ENCODE measurements at regions not wholly inside any gene's neighbourhood (a gene's known extent, or its start where the extent isn't known, plus 50 kb on each side); places are given as distances from the start of the nearest gene placed in this dataset.

DNA sequence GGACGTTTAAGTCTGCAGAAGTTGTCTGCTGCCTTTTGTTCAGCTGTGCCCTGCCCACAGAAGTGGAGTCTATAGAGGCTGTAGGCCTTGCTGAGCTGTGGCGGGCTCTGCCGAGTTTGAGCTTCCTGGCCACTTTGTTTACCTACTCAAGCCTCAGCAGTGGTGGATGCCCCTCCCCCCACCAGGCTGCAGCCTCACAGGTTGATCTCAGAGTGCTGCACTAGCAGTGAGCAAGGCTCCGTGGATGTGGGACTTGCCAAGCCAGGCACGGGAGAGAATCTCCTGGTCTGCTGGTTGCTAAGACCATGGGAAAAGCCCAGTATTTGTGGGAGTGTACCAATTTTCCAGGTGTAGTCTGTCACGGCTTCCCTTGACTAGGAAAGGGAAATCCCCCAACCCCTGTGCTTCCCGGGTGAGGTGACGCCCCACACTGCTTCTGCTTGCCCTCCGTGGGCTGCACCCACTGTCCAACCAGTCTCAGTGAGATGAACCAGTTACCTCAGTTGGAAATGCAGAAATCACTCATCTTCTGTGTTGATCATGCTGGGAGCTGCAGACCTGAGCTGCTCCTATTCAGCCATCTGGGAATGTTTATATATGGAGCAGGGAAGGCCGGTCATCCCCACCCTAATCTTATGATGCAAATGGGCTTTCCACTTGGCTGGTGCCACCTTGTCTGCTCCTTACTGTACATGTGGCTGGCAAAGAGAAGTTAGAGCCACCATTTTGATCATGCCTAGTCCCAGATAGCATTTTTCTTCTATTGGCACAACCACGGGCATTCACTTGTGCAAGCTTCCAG lies 156.9 kb upstream of the ITGA6 start:
- no peaks in the 10 kb centered on the region for H3K79me1 ChIP-seq (ENCODE audit: low read length)
- H3K18ac ChIP-seq (ENCODE audit: low read length): no peak overlapping the region
- H2AK5ac ChIP-seq (ENCODE audit: low read length): no peak overlapping the region
- no peaks in the 10 kb centered on the region for H3K27me3 ChIP-seq (ENCODE audit: insufficient read depth, low read length)
- no peak overlapping the region for H3K27ac ChIP-seq (ENCODE audit: low read depth, low read length)
- H3K4me2 ChIP-seq (ENCODE audit: low read length): no peak overlapping the region
- H4K8ac ChIP-seq (ENCODE audit: low read depth, low read length): peak overlapping the region; percentile 13
- H3K9ac ChIP-seq (ENCODE audit: low read length): no peak overlapping the region
- H4K12ac ChIP-seq (ENCODE audit: low read depth, low read length): no peak overlapping the region
- no peak overlapping the region for H3K14ac ChIP-seq (ENCODE audit: low read length)
- H3K9me3 ChIP-seq (ENCODE audit: insufficient read depth, low read depth, low read length): no peaks in the 10 kb centered on the region
- DNase-seq: no peak
- no peak overlapping the region for H2BK12ac ChIP-seq (ENCODE audit: low read length)
- peaks cover 0 to 4% of the 10 kb centered on the region in 2 experiments for H3K4me1 ChIP-seq (ENCODE audit: control insufficient read depth in 1 of 2, insufficient read depth in 2 of 2, low read length in 2 of 2)
- H3K4me3 ChIP-seq (ENCODE audit: low read depth, low read length): no peak overlapping the region
- no peak overlapping the region for H3K4ac ChIP-seq (ENCODE audit: low read depth, low read length)
- H4K91ac ChIP-seq (ENCODE audit: low read depth, low read length): no peak overlapping the region
- no peak overlapping the region for H3K23ac ChIP-seq (ENCODE audit: low read length)
- H2BK5ac ChIP-seq (ENCODE audit: low read depth, low read length, poor library complexity): no peak overlapping the region
- H2AFZ ChIP-seq (ENCODE audit: insufficient read depth, low read length, poor library complexity): no peak overlapping the region
- no peaks in the 10 kb centered on the region for H3K79me2 ChIP-seq (ENCODE audit: control insufficient read depth, insufficient read depth, low read length, poor library complexity)
- no peak overlapping the region for H2BK120ac ChIP-seq (ENCODE audit: insufficient read depth, low read length, poor library complexity)
- no CpG with 5 or more reads among the region's 11 CpGs for WGBS (ENCODE audit: extremely low coverage, insufficient coverage, insufficient read length)
- H3K36me3 ChIP-seq (ENCODE audit: control insufficient read depth in 1 of 2, insufficient read depth in 2 of 2, low read length in 2 of 2): no peaks in the 10 kb centered on the region

DNA sequence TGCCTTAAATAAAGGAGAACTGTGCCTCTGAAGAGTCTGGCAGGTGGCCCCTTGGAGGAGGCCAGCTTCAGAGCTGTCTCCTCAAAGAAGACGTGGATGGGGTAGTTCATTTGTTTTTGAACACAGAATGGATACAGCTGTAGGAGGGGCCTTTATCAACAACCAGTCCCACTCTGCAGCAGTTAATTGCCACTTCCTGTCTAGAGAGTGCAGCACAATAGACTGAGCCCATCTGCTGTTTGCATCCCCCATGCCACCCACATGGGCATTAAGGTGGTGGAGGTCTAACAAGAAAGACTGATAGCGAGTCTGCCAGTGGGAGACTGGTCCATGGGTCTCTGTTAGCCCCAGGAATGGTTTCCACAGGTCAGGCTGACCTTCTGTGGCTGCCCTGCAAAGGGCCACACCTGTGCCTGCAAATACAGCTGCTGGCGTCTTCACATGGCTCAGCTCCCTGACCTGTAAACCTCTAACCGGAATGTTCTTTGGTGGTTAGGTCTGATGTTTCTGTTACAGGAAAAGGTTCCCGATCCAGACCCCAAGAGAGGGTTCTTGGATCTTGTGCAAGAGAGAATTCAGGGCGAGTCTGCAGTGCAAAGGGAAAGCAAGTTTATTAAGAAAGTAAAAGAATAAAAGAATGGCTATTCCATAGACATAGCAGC lies 153.3 kb upstream of the ITGA6 start:
- Histone ChIP-seq H3K4ac (ENCODE audit: low read depth, low read length) (no peak overlapping the region), H3K27ac (ENCODE audit: low read depth, low read length) (no peak overlapping the region), H3K79me2 (ENCODE audit: control insufficient read depth, insufficient read depth, low read length, poor library complexity) (no peaks in the 10 kb centered on the region), H2AFZ (ENCODE audit: insufficient read depth, low read length, poor library complexity) (no peak overlapping the region), H4K91ac (ENCODE audit: low read depth, low read length) (no peak overlapping the region), H3K4me2 (ENCODE audit: low read length) (no peak overlapping the region), H2BK12ac (ENCODE audit: low read length) (no peak overlapping the region), H4K12ac (ENCODE audit: low read depth, low read length) (no peak overlapping the region), H3K79me1 (ENCODE audit: low read length) (no peaks in the 10 kb centered on the region), H2AK5ac (ENCODE audit: low read length) (no peak overlapping the region), H3K4me3 (ENCODE audit: low read depth, low read length) (no peak overlapping the region), H3K18ac (ENCODE audit: low read length) (no peak overlapping the region), H3K23ac (ENCODE audit: low read length) (no peak overlapping the region), H3K36me3 (ENCODE audit: control insufficient read depth in 1 of 2, insufficient read depth in 2 of 2, low read length in 2 of 2) (no peaks in the 10 kb centered on the region), H2BK5ac (ENCODE audit: low read depth, low read length, poor library complexity) (no peak overlapping the region), H3K14ac (ENCODE audit: low read length) (no peak overlapping the region), H4K8ac (ENCODE audit: low read depth, low read length) (no peak overlapping the region), H3K4me1 (ENCODE audit: control insufficient read depth in 1 of 2, insufficient read depth in 2 of 2, low read length in 2 of 2) (peaks cover 0 to 4% of the 10 kb centered on the region in 2 experiments), H3K27me3 (ENCODE audit: insufficient read depth, low read length) (no peaks in the 10 kb centered on the region), H3K9ac (ENCODE audit: low read length) (no peak overlapping the region), H2BK120ac (ENCODE audit: insufficient read depth, low read length, poor library complexity) (no peak overlapping the region), H3K9me3 (ENCODE audit: insufficient read depth, low read depth, low read length) (no peaks in the 10 kb centered on the region)
- no peak for DNase-seq
- no CpG with 5 or more reads among the region's 6 CpGs for WGBS (ENCODE audit: extremely low coverage, insufficient coverage, insufficient read length)

DNA sequence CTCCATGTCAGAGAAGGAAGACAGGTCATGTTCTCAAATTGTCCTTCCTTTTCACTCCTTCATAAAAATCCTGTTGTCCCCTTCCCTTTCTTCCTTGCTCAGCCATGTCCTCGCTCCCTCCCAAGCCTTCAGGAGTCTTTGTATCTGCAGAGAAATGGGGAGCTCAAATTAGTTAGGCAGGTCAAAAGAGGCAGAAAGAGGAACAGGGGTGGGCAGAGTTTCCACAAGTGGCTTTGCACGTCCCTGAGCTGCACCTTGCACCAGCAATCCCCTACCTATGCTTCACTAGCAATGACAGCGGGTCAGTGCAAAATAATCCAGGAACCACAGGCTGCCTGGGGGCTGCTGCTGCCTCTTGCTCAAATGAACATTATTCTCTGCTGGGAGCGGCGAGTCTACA lies 152.1 kb upstream of the ITGA6 start:
- no peak overlapping the region for H3K18ac ChIP-seq (ENCODE audit: low read length)

DNA sequence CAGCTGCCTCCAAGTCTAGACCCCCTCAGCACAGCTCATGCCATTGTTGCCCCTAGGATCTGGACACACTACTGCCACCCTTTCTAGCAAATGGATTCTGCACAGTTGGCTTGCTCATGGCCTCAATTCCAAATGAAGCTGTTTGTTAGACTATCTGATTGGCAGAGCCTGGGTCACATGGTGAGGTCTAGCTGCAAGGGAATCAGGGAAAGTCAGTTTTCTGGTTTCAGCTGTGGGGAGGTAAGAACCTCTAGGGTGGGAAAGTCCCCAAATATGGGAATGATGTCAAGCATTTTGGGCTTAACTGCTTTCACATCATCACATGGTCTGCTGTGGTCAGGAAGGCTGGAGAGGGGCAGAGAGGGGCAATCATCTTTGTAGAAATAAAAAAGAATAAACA lies 150.4 kb upstream of the ITGA6 start:
- Histone ChIP-seq H3K9me3 (ENCODE audit: insufficient read depth, low read depth, low read length) (no peaks in the 10 kb centered on the region), H3K79me1 (ENCODE audit: low read length) (no peaks in the 10 kb centered on the region), H2AK5ac (ENCODE audit: low read length) (no peak overlapping the region), H2BK5ac (ENCODE audit: low read depth, low read length, poor library complexity) (no peak overlapping the region), H3K4me3 (ENCODE audit: low read depth, low read length) (no peak overlapping the region), H3K9ac (ENCODE audit: low read length) (no peak overlapping the region), H3K27ac (ENCODE audit: low read depth, low read length) (no peak overlapping the region), H4K8ac (ENCODE audit: low read depth, low read length) (no peak overlapping the region), H3K79me2 (ENCODE audit: control insufficient read depth, insufficient read depth, low read length, poor library complexity) (no peaks in the 10 kb centered on the region), H3K4me2 (ENCODE audit: low read length) (no peak overlapping the region), H3K18ac (ENCODE audit: low read length) (no peak overlapping the region), H4K12ac (ENCODE audit: low read depth, low read length) (no peak overlapping the region), H3K36me3 (ENCODE audit: control insufficient read depth in 1 of 2, insufficient read depth in 2 of 2, low read length in 2 of 2) (no peaks in the 10 kb centered on the region), H3K4me1 (ENCODE audit: control insufficient read depth in 1 of 2, insufficient read depth in 2 of 2, low read length in 2 of 2) (no peaks in the 10 kb centered on the region), H2BK120ac (ENCODE audit: insufficient read depth, low read length, poor library complexity) (no peak overlapping the region), H3K27me3 (ENCODE audit: insufficient read depth, low read length) (no peaks in the 10 kb centered on the region), H3K4ac (ENCODE audit: low read depth, low read length) (no peak overlapping the region), H3K23ac (ENCODE audit: low read length) (no peak overlapping the region), H2BK12ac (ENCODE audit: low read length) (no peak overlapping the region), H4K91ac (ENCODE audit: low read depth, low read length) (no peak overlapping the region), H3K14ac (ENCODE audit: low read length) (no peak overlapping the region), H2AFZ (ENCODE audit: insufficient read depth, low read length, poor library complexity) (no peak overlapping the region)
- DNase-seq: no peak

More for the DNA sequence above, 152.1 kb upstream of the ITGA6 start:
- Histone ChIP-seq H2BK5ac (ENCODE audit: low read depth, low read length, poor library complexity) (no peak overlapping the region), H3K4me1 (ENCODE audit: control insufficient read depth in 1 of 2, insufficient read depth in 2 of 2, low read length in 2 of 2) (peaks cover 0 to 4% of the 10 kb centered on the region in 2 experiments), H3K9me3 (ENCODE audit: insufficient read depth, low read depth, low read length) (no peaks in the 10 kb centered on the region), H3K27ac (ENCODE audit: low read depth, low read length) (no peak overlapping the region), H2BK12ac (ENCODE audit: low read length) (no peak overlapping the region), H4K8ac (ENCODE audit: low read depth, low read length) (no peak overlapping the region), H3K4me2 (ENCODE audit: low read length) (no peak overlapping the region), H3K14ac (ENCODE audit: low read length) (no peak overlapping the region), H3K79me1 (ENCODE audit: low read length) (no peaks in the 10 kb centered on the region), H3K23ac (ENCODE audit: low read length) (no peak overlapping the region), H3K36me3 (ENCODE audit: control insufficient read depth in 1 of 2, insufficient read depth in 2 of 2, low read length in 2 of 2) (no peaks in the 10 kb centered on the region), H4K12ac (ENCODE audit: low read depth, low read length) (no peak overlapping the region), H4K91ac (ENCODE audit: low read depth, low read length) (no peak overlapping the region), H3K4ac (ENCODE audit: low read depth, low read length) (no peak overlapping the region), H2AFZ (ENCODE audit: insufficient read depth, low read length, poor library complexity) (no peak overlapping the region), H2AK5ac (ENCODE audit: low read length) (no peak overlapping the region), H3K4me3 (ENCODE audit: low read depth, low read length) (no peak overlapping the region), H3K79me2 (ENCODE audit: control insufficient read depth, insufficient read depth, low read length, poor library complexity) (no peaks in the 10 kb centered on the region), H2BK120ac (ENCODE audit: insufficient read depth, low read length, poor library complexity) (no peak overlapping the region), H3K9ac (ENCODE audit: low read length) (no peak overlapping the region), H3K27me3 (ENCODE audit: insufficient read depth, low read length) (no peaks in the 10 kb centered on the region)
- no peak for DNase-seq
- no CpG with 5 or more reads among the region's 5 CpGs for WGBS (ENCODE audit: extremely low coverage, insufficient coverage, insufficient read length)
